ENCODE measurements at regions not wholly inside any gene's neighbourhood (a gene's known extent, or its start where the extent isn't known, plus 50 kb on each side); places are given as distances from the start of the nearest gene placed in this dataset.

GRCh38 chr13:57784633-57785032 is 153.1 kb downstream of the PCDH17 start:
- no peak for DNase-seq
- Histone ChIP-seq H3K27me3 (ENCODE audit: insufficient read depth, low read depth, severe bottlenecking) (no peaks in the 10 kb centered on the region), H3K36me3 (no peaks in the 10 kb centered on the region), H3K4me3 (ENCODE audit: low read depth, low read length) (no peak overlapping the region), H3K27ac (no peak overlapping the region), H3K9me3 (ENCODE audit: severe bottlenecking) (no peaks in the 10 kb centered on the region)
- TF ChIP-seq CTCF (IDR thresholded peaks at IDR 0.05; ENCODE audit: low read depth, low read length) = no peak

- no peaks in the 10 kb centered on the region for H3K27me3 ChIP-seq (ENCODE audit: insufficient read depth, low read depth, severe bottlenecking)
- no peaks in the 10 kb centered on the region for H3K9me3 ChIP-seq (ENCODE audit: severe bottlenecking)
- no peaks in the 10 kb centered on the region for H3K36me3 ChIP-seq
- peak overlapping the region; percentile 77 for H3K27ac ChIP-seq
- peak overlapping the region; percentile 65 for H3K4me3 ChIP-seq (ENCODE audit: low read depth, low read length)
- peak; percentile 84 for DNase-seq
- no peak for TF ChIP-seq CTCF (IDR thresholded peaks at IDR 0.05; ENCODE audit: low read depth, low read length)
These were observed 155.7 kb downstream of the PCDH17 start for GRCh38 chr13:57787058-57787791.

- Histone ChIP-seq H3K27ac (no peak overlapping the region), H3K9me3 (ENCODE audit: severe bottlenecking) (no peaks in the 10 kb centered on the region), H3K27me3 (ENCODE audit: insufficient read depth, low read depth, severe bottlenecking) (no peaks in the 10 kb centered on the region), H3K36me3 (no peaks in the 10 kb centered on the region), H3K4me3 (ENCODE audit: low read depth, low read length) (no peak overlapping the region)
- TF ChIP-seq CTCF (IDR thresholded peaks at IDR 0.05; ENCODE audit: low read depth, low read length) = no peak
- no peak for DNase-seq
These were observed 168.1 kb downstream of the PCDH17 start for GRCh38 chr13:57799624-57800023.

- Histone ChIP-seq H3K36me3 (no peaks in the 10 kb centered on the region), H3K27ac (no peak overlapping the region), H3K27me3 (ENCODE audit: insufficient read depth, low read depth, severe bottlenecking) (no peaks in the 10 kb centered on the region), H3K9me3 (ENCODE audit: severe bottlenecking) (no peaks in the 10 kb centered on the region), H3K4me3 (ENCODE audit: low read depth, low read length) (no peak overlapping the region)
- no peak for TF ChIP-seq CTCF (IDR thresholded peaks at IDR 0.05; ENCODE audit: low read depth, low read length)
- DNase-seq = no peak
These were observed 182.1 kb downstream of the PCDH17 start for GRCh38 chr13:57813651-57814050.

- no peaks in the 10 kb centered on the region for H3K36me3 ChIP-seq
- DNase-seq = no peak
- TF ChIP-seq CTCF (IDR thresholded peaks at IDR 0.05; ENCODE audit: low read depth, low read length) = no peak
- no peaks in the 10 kb centered on the region for H3K27me3 ChIP-seq (ENCODE audit: insufficient read depth, low read depth, severe bottlenecking)
- H3K4me3 ChIP-seq (ENCODE audit: low read depth, low read length) = no peak overlapping the region
- no peaks in the 10 kb centered on the region for H3K9me3 ChIP-seq (ENCODE audit: severe bottlenecking)
- H3K27ac ChIP-seq = no peak overlapping the region
These were observed 184.1 kb downstream of the PCDH17 start for GRCh38 chr13:57815600-57815999.

- Histone ChIP-seq H3K4me3 (ENCODE audit: low read depth, low read length) (no peak overlapping the region), H3K36me3 (no peaks in the 10 kb centered on the region), H3K27ac (no peak overlapping the region), H3K27me3 (ENCODE audit: insufficient read depth, low read depth, severe bottlenecking) (no peaks in the 10 kb centered on the region), H3K9me3 (ENCODE audit: severe bottlenecking) (no peaks in the 10 kb centered on the region)
- no peak for TF ChIP-seq CTCF (IDR thresholded peaks at IDR 0.05; ENCODE audit: low read depth, low read length)
- no peak for DNase-seq
These were observed 189.4 kb downstream of the PCDH17 start for GRCh38 chr13:57820924-57821323.

Data from WERI-Rb-1 (cell line).